Esophagus squamous epithelium (tissue), 4 donors: ENCODE measurements at regions not wholly inside any gene's neighbourhood (a gene's known extent, or its start where the extent isn't known, plus 50 kb on each side); places are given as distances from the start of the nearest gene placed in this dataset.

Source experiments
- CTCF ChIP-seq, 6 experiments: fragments of 450-650 bp in 4 of 6; fragments of 200-600 bp in 2 of 6; sonication (generic) in 2 of 6; IDR thresholded peaks; one replicate each; pipeline ENCODE4 v1.5.1; 2016 to 2019; ENCODE audit warnings: antibody characterized with exemption in 6 of 6, mild to moderate bottlenecking in 4 of 6, moderate library complexity in 4 of 6
- POLR2A ChIP-seq, 4 donors: fragments of 450-650 bp; IDR thresholded peaks; one replicate each; pipeline ENCODE4 v1.6.1; 2017; ENCODE audit warnings: antibody characterized with exemption in 4 of 4, mild to moderate bottlenecking in 4 of 4, moderate library complexity in 3 of 4

- TF ChIP-seq CTCF (IDR thresholded peaks at IDR 0.05) (no peak), POLR2A (IDR thresholded peaks at IDR 0.05) (no peak)
Observed at GRCh38 chr20:20959031-20959755, 147.0 kb downstream of the LINC00237 start.
